Fibroblast of lung (primary cell): ENCODE measurements at regions not wholly inside any gene's neighbourhood (a gene's known extent, or its start where the extent isn't known, plus 50 kb on each side); places are given as distances from the start of the nearest gene placed in this dataset.
A peak's percentile ranks its signal among the peaks of the same experiment; 100 is the strongest.

Source experiments
- DNase-seq, 2 donors: peaks; one replicate each; pipeline versions ENCODE4 v3.0.0 to v3.0.0-alpha.2; 2010; ENCODE audit warnings: low read depth in 2 of 2
- H2AFZ ChIP-seq: 2 replicates; pipeline ENCODE4 v1.5.1; 2012; ENCODE audit warnings: low read length, control low read depth, inconsistent platforms
- H3K27ac ChIP-seq: 2 replicates; pipeline ENCODE4 v1.5.1; 2011; ENCODE audit warnings: low read length, control low read depth; ENCODE audit not compliant: insufficient read depth
- H3K27me3 ChIP-seq: 2 replicates; pipeline ENCODE4 v1.5.1; 2011; ENCODE audit warnings: mild to moderate bottlenecking, low read length; ENCODE audit not compliant: control insufficient read depth, insufficient read depth
- H3K36me3 ChIP-seq: 2 replicates; pipeline ENCODE4 v1.5.1; 2011; ENCODE audit warnings: low read length; ENCODE audit not compliant: control insufficient read depth, insufficient read depth
- H3K4me1 ChIP-seq: 2 replicates; pipeline ENCODE4 v1.5.1; 2011; ENCODE audit warnings: low read length; ENCODE audit not compliant: control insufficient read depth, insufficient read depth; ENCODE audit errors: extremely low read depth
- H3K4me2 ChIP-seq: 2 replicates; pipeline ENCODE4 v1.5.1; 2011; ENCODE audit warnings: low read length, control low read depth; ENCODE audit not compliant: insufficient read depth; ENCODE audit errors: extremely low read depth
- H3K4me3 ChIP-seq, 4 experiments: fragments of 200-600 bp in 1 of 4; sonication (generic) in 1 of 4; replicated peaks in 1 of 4; 2 replicates each; pipeline ENCODE4 v1.5.1; 2011 to 2016; ENCODE audit warnings: low read length in 4 of 4, low read depth in 3 of 4, mild to moderate bottlenecking in 3 of 4, control low read depth in 2 of 4, inconsistent platforms in 1 of 4, mixed read lengths in 1 of 4; ENCODE audit not compliant: insufficient read depth in 1 of 4; ENCODE audit errors: control extremely low read depth in 1 of 4
- H3K79me2 ChIP-seq: 2 replicates; pipeline ENCODE4 v1.5.1; 2012; ENCODE audit warnings: mild to moderate bottlenecking, low read length, inconsistent platforms; ENCODE audit not compliant: control insufficient read depth, insufficient read depth
- H3K9ac ChIP-seq: 2 replicates; pipeline ENCODE4 v1.5.1; 2011; ENCODE audit warnings: mild to moderate bottlenecking, low read length, control low read depth; ENCODE audit not compliant: insufficient read depth
- H3K9me3 ChIP-seq: 2 replicates; pipeline ENCODE4 v1.5.1; 2012; ENCODE audit warnings: low read depth, low read length; ENCODE audit not compliant: control insufficient read depth, insufficient read depth
- H4K20me1 ChIP-seq: 2 replicates; pipeline ENCODE4 v1.5.1; 2011; ENCODE audit warnings: low read length; ENCODE audit not compliant: control insufficient read depth, insufficient read depth; ENCODE audit errors: extremely low read depth
- EZH2 ChIP-seq: IDR thresholded peaks from 2 replicates; pipeline ENCODE4 v1.5.1; 2012; ENCODE audit warnings: low read length, control low read depth, mild to moderate bottlenecking; ENCODE audit errors: missing control alignments
- TF ChIP-seq, protein P1 (sequence below), 2 donors: IDR thresholded peaks in 1 of 2; conservative IDR thresholded peaks in 1 of 2; 1 replicate in 1 of 2; 2 replicates in 1 of 2; pipeline ENCODE4 v1.5.1; 2011 to 2012; ENCODE audit warnings: low read length in 2 of 2, control low read depth in 1 of 2, inconsistent platforms in 1 of 2, low read depth in 1 of 2, mild to moderate bottlenecking in 1 of 2

DNA sequence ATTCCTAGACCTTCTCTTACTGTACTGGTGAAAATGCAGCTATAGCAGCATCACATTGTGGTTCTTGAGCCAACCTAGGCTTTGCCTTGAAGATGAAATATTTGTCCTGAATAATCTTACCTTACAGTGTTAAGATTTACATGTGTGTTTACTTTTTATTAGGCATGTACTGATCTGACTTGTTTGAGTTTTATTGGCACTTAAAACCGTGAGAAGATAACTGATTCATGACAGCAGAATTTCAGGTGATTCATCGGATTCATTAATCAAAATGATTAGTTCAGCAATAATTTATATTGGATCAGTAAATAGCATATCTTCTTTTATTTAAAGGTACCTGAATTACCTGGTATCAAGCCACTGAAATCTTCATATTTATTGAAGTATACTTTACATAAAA lies 296.3 kb downstream of the KLF5 start:
- Histone ChIP-seq H3K9ac (no peak overlapping the region), H3K9me3 (no peaks in the 10 kb centered on the region), H3K4me3 (no peak overlapping the region), H3K36me3 (no peaks in the 10 kb centered on the region), H3K27me3 (no peaks in the 10 kb centered on the region), H3K4me2 (no peak overlapping the region), H3K4me1 (no peaks in the 10 kb centered on the region), H3K79me2 (no peaks in the 10 kb centered on the region), H4K20me1 (no peaks in the 10 kb centered on the region), H3K27ac (no peak overlapping the region), H2AFZ (no peak overlapping the region)
- no peak for DNase-seq
- TF ChIP-seq EZH2 = no peak
- TF ChIP-seq, protein P1, sequence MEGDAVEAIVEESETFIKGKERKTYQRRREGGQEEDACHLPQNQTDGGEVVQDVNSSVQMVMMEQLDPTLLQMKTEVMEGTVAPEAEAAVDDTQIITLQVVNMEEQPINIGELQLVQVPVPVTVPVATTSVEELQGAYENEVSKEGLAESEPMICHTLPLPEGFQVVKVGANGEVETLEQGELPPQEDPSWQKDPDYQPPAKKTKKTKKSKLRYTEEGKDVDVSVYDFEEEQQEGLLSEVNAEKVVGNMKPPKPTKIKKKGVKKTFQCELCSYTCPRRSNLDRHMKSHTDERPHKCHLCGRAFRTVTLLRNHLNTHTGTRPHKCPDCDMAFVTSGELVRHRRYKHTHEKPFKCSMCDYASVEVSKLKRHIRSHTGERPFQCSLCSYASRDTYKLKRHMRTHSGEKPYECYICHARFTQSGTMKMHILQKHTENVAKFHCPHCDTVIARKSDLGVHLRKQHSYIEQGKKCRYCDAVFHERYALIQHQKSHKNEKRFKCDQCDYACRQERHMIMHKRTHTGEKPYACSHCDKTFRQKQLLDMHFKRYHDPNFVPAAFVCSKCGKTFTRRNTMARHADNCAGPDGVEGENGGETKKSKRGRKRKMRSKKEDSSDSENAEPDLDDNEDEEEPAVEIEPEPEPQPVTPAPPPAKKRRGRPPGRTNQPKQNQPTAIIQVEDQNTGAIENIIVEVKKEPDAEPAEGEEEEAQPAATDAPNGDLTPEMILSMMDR (conservative IDR thresholded peaks at IDR 0.05 in 1 of 2, IDR thresholded peaks at IDR 0.05 in 1 of 2; ENCODE audit: low read depth in 1 of 2, low read length in 2 of 2) = no peak

DNA sequence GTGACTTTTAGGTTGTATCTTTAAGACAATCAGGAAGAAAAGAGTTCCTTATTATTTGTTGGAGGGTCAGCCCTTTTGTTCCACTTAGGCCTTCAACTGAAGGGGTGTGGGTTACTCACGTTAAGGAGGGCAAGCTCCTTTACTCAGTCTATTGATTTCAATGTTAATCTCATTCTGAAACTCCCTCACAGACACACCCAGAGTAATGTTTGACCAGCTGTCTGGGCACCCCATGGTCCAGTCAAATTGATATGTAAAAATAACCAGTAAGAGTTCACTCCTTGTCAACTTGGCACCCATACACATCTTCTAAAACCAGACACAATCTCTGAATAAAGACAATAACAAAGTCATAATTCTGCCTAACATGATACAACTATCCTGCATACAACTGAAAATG lies 292.9 kb downstream of the KLF5 start:
- no peak overlapping the region for H3K4me3 ChIP-seq
- H3K36me3 ChIP-seq = no peaks in the 10 kb centered on the region
- no peaks in the 10 kb centered on the region for H3K4me1 ChIP-seq
- H3K9me3 ChIP-seq = no peaks in the 10 kb centered on the region
- TF ChIP-seq, protein P1 (conservative IDR thresholded peaks at IDR 0.05 in 1 of 2, IDR thresholded peaks at IDR 0.05 in 1 of 2; ENCODE audit: low read depth in 1 of 2, low read length in 2 of 2) = no peak
- no peak for TF ChIP-seq EZH2
- H3K9ac ChIP-seq = no peak overlapping the region
- no peak overlapping the region for H2AFZ ChIP-seq
- no peak for DNase-seq
- H3K27ac ChIP-seq = no peak overlapping the region
- H3K4me2 ChIP-seq = no peak overlapping the region
- no peaks in the 10 kb centered on the region for H3K27me3 ChIP-seq
- H4K20me1 ChIP-seq = no peaks in the 10 kb centered on the region
- H3K79me2 ChIP-seq = no peaks in the 10 kb centered on the region

DNA sequence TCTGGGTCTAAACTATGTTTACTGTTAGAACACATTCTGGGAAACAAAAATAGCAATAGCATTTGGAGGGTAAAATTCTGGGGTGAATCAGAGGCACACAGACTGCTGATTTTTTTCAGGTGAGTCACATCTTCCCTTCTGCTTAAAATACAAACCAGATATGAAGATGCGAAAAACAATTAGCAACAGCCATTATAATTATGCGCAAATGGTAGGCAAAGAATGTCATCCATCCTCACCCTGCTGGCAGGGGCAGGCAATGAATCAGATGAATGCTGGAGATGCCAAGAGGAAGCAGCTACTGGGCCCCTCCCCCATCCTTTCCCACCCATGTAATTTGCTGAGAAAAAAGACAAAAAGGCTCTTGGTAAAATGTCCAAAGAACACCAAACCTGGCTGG lies 282.9 kb downstream of the KLF5 start:
- Histone ChIP-seq H2AFZ (no peak overlapping the region), H3K4me2 (no peak overlapping the region), H3K4me3 (no peak overlapping the region), H3K27ac (no peak overlapping the region), H3K9me3 (no peaks in the 10 kb centered on the region), H3K36me3 (no peaks in the 10 kb centered on the region), H3K27me3 (no peaks in the 10 kb centered on the region), H4K20me1 (no peaks in the 10 kb centered on the region), H3K9ac (no peak overlapping the region), H3K4me1 (no peaks in the 10 kb centered on the region), H3K79me2 (no peaks in the 10 kb centered on the region)
- peak in 1 of 2 donors; percentile 85 for DNase-seq
- no peak for TF ChIP-seq EZH2
- TF ChIP-seq, protein P1 (conservative IDR thresholded peaks at IDR 0.05 in 1 of 2, IDR thresholded peaks at IDR 0.05 in 1 of 2; ENCODE audit: low read depth in 1 of 2, low read length in 2 of 2) = no peak
